ENCODE measurements at regions not wholly inside any gene's neighbourhood (a gene's known extent, or its start where the extent isn't known, plus 50 kb on each side); places are given as distances from the start of the nearest gene placed in this dataset.

- Histone ChIP-seq H3K9me3 (ENCODE audit: control insufficient read depth, insufficient read depth, low read length) (no peaks in the 10 kb centered on the region), H3K27me3 (ENCODE audit: control insufficient read depth, insufficient read depth, low read length) (no peaks in the 10 kb centered on the region), H2AK5ac (ENCODE audit: low read depth, low read length) (no peak overlapping the region), H3K9ac (ENCODE audit: low read depth, low read length) (no peak overlapping the region), H3K18ac (ENCODE audit: low read depth, low read length) (no peak overlapping the region), H2BK120ac (ENCODE audit: low read depth, low read length) (no peak overlapping the region), H3K9me1 (ENCODE audit: insufficient read depth, low read length) (no peaks in the 10 kb centered on the region; the same call in 1 of the 2 replicates), H2BK5ac (ENCODE audit: low read depth, low read length, poor library complexity, severe bottlenecking) (no peak overlapping the region), H3K4ac (ENCODE audit: low read depth, low read length) (no peak overlapping the region), H4K8ac (ENCODE audit: low read depth in 2 of 2, low read length in 2 of 2) (no peak overlapping the region), H4K5ac (ENCODE audit: low read depth, low read length) (no peak overlapping the region), H2BK20ac (ENCODE audit: low read depth, low read length) (no peak overlapping the region), H3K23ac (ENCODE audit: low read depth, low read length) (no peak overlapping the region), H3K79me1 (ENCODE audit: low read depth in 1 of 2, low read length in 2 of 2) (no peaks in the 10 kb centered on the region), H3K56ac (ENCODE audit: extremely low read depth, insufficient read depth, low read length) (no peak overlapping the region), H3K14ac (replicated peaks; ENCODE audit: low read depth, low read length) (no peak overlapping the region), H4K91ac (ENCODE audit: insufficient read depth, low read depth, low read length) (no peak overlapping the region), H2BK15ac (ENCODE audit: low read depth, low read length) (no peak overlapping the region), H4K20me1 (ENCODE audit: insufficient read depth, low read length) (no peaks in the 10 kb centered on the region), H3K4me2 (ENCODE audit: low read depth, low read length) (no peak overlapping the region), H2AK9ac (replicated peaks; ENCODE audit: low read depth, low read length, poor library complexity) (no peak overlapping the region), H3K4me3 (ENCODE audit: insufficient read depth, low read depth, low read length) (no peak overlapping the region), H2AFZ (replicated peaks; ENCODE audit: low read length, poor library complexity) (no peak overlapping the region), H3K36me3 (ENCODE audit: control insufficient read depth, insufficient read depth, low read length) (no peaks in the 10 kb centered on the region), H3K4me1 (ENCODE audit: control insufficient read depth, insufficient read depth, low read length) (peaks cover 3% of the 10 kb centered on the region; the same call in 1 of the 2 replicates), H3K27ac (ENCODE audit: insufficient read depth, low read length) (no peak overlapping the region)
- BruUV-seq (replicated peaks): no TSS peak
- no peak for DNase-seq
- no peak for ATAC-seq (ENCODE audit: low read depth)
- ChIA-PET CTCF (no interaction called here), POLR2A (ENCODE audit: unreplicated experiment) (no interaction called here)
- WGBS, 2 experiments (ENCODE audit: extremely low coverage in 2 of 2, insufficient read length in 1 of 2): 100% methylated on average over 1 of the region's 4 CpGs; no CpG with 5 or more reads in 1 of the 2 experiments
- in situ Hi-C loops (cut with MboI; ENCODE audit: low sequenced_read_pairs) (no loop called here), intact Hi-C loops (cut with micrococcal nuclease) (no loop called here), dilution Hi-C loops (cut with HindIII; ENCODE audit: low sequenced_read_pairs, unreplicated experiment) (no loop called here)
- TF ChIP-seq POLR2A (IDR thresholded peaks at IDR 0.05; ENCODE audit: low read depth, low read length) (no peak), ELK1 (IDR thresholded peaks at IDR 0.05; ENCODE audit: borderline replicate concordance, low read depth, low read length) (no peak), RCOR1 (IDR thresholded peaks at IDR 0.05; ENCODE audit: insufficient replicate concordance, low read length) (no peak)
Observed at GRCh38 chr7:3191548-3191947, 109.5 kb upstream of the SDK1 start.
